HCT116 (cell line): ENCODE measurements at regions not wholly inside any gene's neighbourhood (a gene's known extent, or its start where the extent isn't known, plus 50 kb on each side); places are given as distances from the start of the nearest gene placed in this dataset.

ENCODE experiments used
- ATAC-seq: fragments of 200-7000 bp; cut with Tn5 transposase; 2 replicates; pipeline ENCODE4 v1.9.1; 2020; ENCODE audit warnings: mild to moderate bottlenecking, moderate library complexity
- BruUV-seq: library from RNA; stranded (reverse); fragments of 400-500 nt; replicated peaks from 2 replicates; lab custom pipeline; 2021; lab: Mats Ljungman, UMichigan
- CTCF ChIA-PET: fragments of 300-600 bp; sonication (Branson Sonifier 250); formaldehyde crosslinking; loops from one replicate; lab custom pipeline; 2021; ENCODE audit warnings: antibody characterized with exemption; lab: Charles Lee
- POLR2A ChIA-PET: fragments of 300-600, 350-600 bp; sonication (Branson Sonifier 250); formaldehyde crosslinking; loops from one replicate; lab custom pipeline; 2021; ENCODE audit warnings: antibody characterized with exemption; lab: Charles Lee
- RAD21 ChIA-PET, 2 experiments: fragments of 300-600 bp; sonication (Branson Sonifier 250); formaldehyde crosslinking; loops; one replicate each; lab custom pipeline; 2023; ENCODE audit warnings: low total read pairs in 2 of 2; ENCODE audit not compliant: uncharacterized antibody in 2 of 2, unreplicated experiment in 2 of 2, low non-redundant PET in 1 of 2; lab: Charles Lee
- DNase-seq: peaks from one replicate; pipeline ENCODE4 v3.0.0-alpha.2; 2010; ENCODE audit warnings: low read depth, low spot score
- H2AFZ ChIP-seq: fragments of 200-600 bp; shearing (Covaris generic), sonication (generic); 2 replicates; pipeline ENCODE4 v1.6.1; 2017; ENCODE audit warnings: low read depth, mixed run types, mixed read lengths, antibody characterized with exemption, low read length; ENCODE audit not compliant: poor library complexity, severe bottlenecking
- H3K27ac ChIP-seq: 2 replicates; pipeline ENCODE4 v1.5.1; 2012; ENCODE audit warnings: low read depth, low read length
- H3K27me3 ChIP-seq: fragments of 200-600 bp; sonication (generic); 2 replicates; pipeline ENCODE4 v1.6.1; 2016; ENCODE audit warnings: mixed run types, low read length, mixed read lengths; ENCODE audit not compliant: insufficient read depth
- H3K36me3 ChIP-seq, 2 experiments: fragments of 200-500 bp in 1 of 2; fragments of 200-600 bp in 1 of 2; sonication (Bioruptor generic) in 1 of 2; sonication (generic) in 1 of 2; 2 replicates each; pipeline versions ENCODE4 v1.5.1 to v1.6.1; 2014 to 2016; ENCODE audit warnings: low read length in 2 of 2, inconsistent platforms in 1 of 2, mixed read lengths in 1 of 2, mixed run types in 1 of 2; ENCODE audit not compliant: insufficient read depth in 2 of 2, control insufficient read depth in 1 of 2
- H3K4me1 ChIP-seq, 2 experiments: fragments of 200-600 bp in 1 of 2; sonication (generic) in 1 of 2; 2 replicates each; pipeline versions ENCODE4 v1.5.1 to v1.6.1; 2012 to 2017; ENCODE audit warnings: low read length in 2 of 2, inconsistent platforms in 1 of 2, mild to moderate bottlenecking in 1 of 2, mixed read lengths in 1 of 2, mixed run types in 1 of 2, moderate library complexity in 1 of 2; ENCODE audit not compliant: insufficient read depth in 2 of 2, control insufficient read depth in 1 of 2
- H3K4me2 ChIP-seq: fragments of 200-600 bp; sonication (generic); 2 replicates; pipeline ENCODE4 v1.6.1; 2017; ENCODE audit warnings: mixed run types, low read length, mixed read lengths
- H3K4me3 ChIP-seq, 2 experiments: fragments of 200-600 bp in 1 of 2; sonication (generic) in 1 of 2; replicated peaks in 1 of 2; 2 replicates each; pipeline ENCODE4 v1.5.1; 2011 to 2016; ENCODE audit warnings: low read length in 2 of 2, control low read depth in 1 of 2, low read depth in 1 of 2, mild to moderate bottlenecking in 1 of 2, mixed read lengths in 1 of 2, mixed run types in 1 of 2
- H3K79me2 ChIP-seq: fragments of 200-600 bp; sonication (generic); 2 replicates; pipeline ENCODE4 v1.6.1; 2017; ENCODE audit warnings: mild to moderate bottlenecking, mixed run types, low read length, moderate library complexity, mixed read lengths; ENCODE audit not compliant: insufficient read depth
- H3K9ac ChIP-seq: fragments of 200-600 bp; sonication (generic); 2 replicates; pipeline ENCODE4 v1.6.1; 2016; ENCODE audit warnings: low read length, mixed read lengths
- H3K9me2 ChIP-seq: fragments of 200-600 bp; sonication (generic), shearing (Covaris generic); 2 replicates; pipeline ENCODE4 v1.6.1; 2017; ENCODE audit warnings: mixed run types, mild to moderate bottlenecking, moderate library complexity; ENCODE audit not compliant: insufficient read depth
- H3K9me3 ChIP-seq, 2 experiments: fragments of 200-500 bp in 1 of 2; fragments of 200-600 bp in 1 of 2; sonication (Bioruptor generic) in 1 of 2; sonication (generic) in 1 of 2; 2 replicates each; pipeline ENCODE4 v1.6.1; 2014 to 2017; ENCODE audit warnings: low read length in 2 of 2, mixed read lengths in 2 of 2, inconsistent platforms in 1 of 2, low read depth in 1 of 2, mild to moderate bottlenecking in 1 of 2, mixed run types in 1 of 2, moderate library complexity in 1 of 2; ENCODE audit not compliant: control insufficient read depth in 1 of 2, insufficient read depth in 1 of 2
- H4K20me1 ChIP-seq: fragments of 200-600 bp; sonication (generic), shearing (Covaris generic); 2 replicates; pipeline ENCODE4 v1.6.1; 2017; ENCODE audit warnings: mixed run types, mild to moderate bottlenecking, moderate library complexity; ENCODE audit not compliant: insufficient read depth
- CBX3 ChIP-seq: IDR thresholded peaks from 2 replicates; pipeline ENCODE4 v1.6.1; 2012; ENCODE audit warnings: low read depth
- ELF1 ChIP-seq: IDR thresholded peaks from 2 replicates; pipeline ENCODE4 v1.6.1; 2012; ENCODE audit warnings: low read depth, borderline replicate concordance
- FOSL1 ChIP-seq: IDR thresholded peaks from 2 replicates; pipeline ENCODE4 v1.6.1; 2012; ENCODE audit warnings: low read depth
- POLR2A ChIP-seq: IDR thresholded peaks from 2 replicates; pipeline ENCODE4 v1.7.0; 2011; ENCODE audit warnings: borderline replicate concordance; ENCODE audit not compliant: insufficient read depth, insufficient read length; ENCODE audit errors: extremely low read depth
- SIN3A ChIP-seq: IDR thresholded peaks from 2 replicates; pipeline ENCODE4 v1.6.1; 2012; ENCODE audit warnings: low read depth
- TCF7L2 ChIP-seq: IDR thresholded peaks from 2 replicates; pipeline ENCODE4 v1.7.0; 2011; ENCODE audit warnings: borderline replicate concordance, inconsistent platforms; ENCODE audit not compliant: insufficient read depth, insufficient read length; ENCODE audit errors: extremely low read depth
- YY1 ChIP-seq: IDR thresholded peaks from 2 replicates; pipeline ENCODE4 v1.6.1; 2011; ENCODE audit warnings: low read length, low read depth, moderate library complexity, mild to moderate bottlenecking; ENCODE audit not compliant: insufficient replicate concordance; ENCODE audit errors: extremely low read depth
- ZNF274 ChIP-seq: fragments of 200-500 bp; sonication (Bioruptor generic); IDR thresholded peaks from 2 replicates; pipeline ENCODE4 v1.6.1; 2014; ENCODE audit warnings: mild to moderate bottlenecking, low read depth, low read length, inconsistent platforms
- intact Hi-C: fragments of 100-400 bp; cut with micrococcal nuclease; formaldehyde crosslinking; loops from 2 replicates; pipeline ENCODE4 v1.10.0; 2022
- TF ChIP-seq, protein P1 (sequence below), 3 experiments: fragments of 200-600 bp in 1 of 3; sonication (generic) in 1 of 3; IDR thresholded peaks in 2 of 3; conservative IDR thresholded peaks in 1 of 3; 2 replicates each; pipeline ENCODE4 v1.5.1; 2012 to 2017; ENCODE audit warnings: low read depth in 2 of 3, low read length in 2 of 3, antibody characterized with exemption in 1 of 3, borderline replicate concordance in 1 of 3, control low read depth in 1 of 3, mild to moderate bottlenecking in 1 of 3, mixed read lengths in 1 of 3, mixed run types in 1 of 3, moderate library complexity in 1 of 3; ENCODE audit not compliant: insufficient read depth in 1 of 3
- TF ChIP-seq, protein P2 (sequence below): IDR thresholded peaks from 2 replicates; pipeline ENCODE4 v1.6.1; 2012

- TF ChIP-seq, protein P1, sequence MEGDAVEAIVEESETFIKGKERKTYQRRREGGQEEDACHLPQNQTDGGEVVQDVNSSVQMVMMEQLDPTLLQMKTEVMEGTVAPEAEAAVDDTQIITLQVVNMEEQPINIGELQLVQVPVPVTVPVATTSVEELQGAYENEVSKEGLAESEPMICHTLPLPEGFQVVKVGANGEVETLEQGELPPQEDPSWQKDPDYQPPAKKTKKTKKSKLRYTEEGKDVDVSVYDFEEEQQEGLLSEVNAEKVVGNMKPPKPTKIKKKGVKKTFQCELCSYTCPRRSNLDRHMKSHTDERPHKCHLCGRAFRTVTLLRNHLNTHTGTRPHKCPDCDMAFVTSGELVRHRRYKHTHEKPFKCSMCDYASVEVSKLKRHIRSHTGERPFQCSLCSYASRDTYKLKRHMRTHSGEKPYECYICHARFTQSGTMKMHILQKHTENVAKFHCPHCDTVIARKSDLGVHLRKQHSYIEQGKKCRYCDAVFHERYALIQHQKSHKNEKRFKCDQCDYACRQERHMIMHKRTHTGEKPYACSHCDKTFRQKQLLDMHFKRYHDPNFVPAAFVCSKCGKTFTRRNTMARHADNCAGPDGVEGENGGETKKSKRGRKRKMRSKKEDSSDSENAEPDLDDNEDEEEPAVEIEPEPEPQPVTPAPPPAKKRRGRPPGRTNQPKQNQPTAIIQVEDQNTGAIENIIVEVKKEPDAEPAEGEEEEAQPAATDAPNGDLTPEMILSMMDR (IDR thresholded peaks at IDR 0.05 in 2 of 3, conservative IDR thresholded peaks at IDR 0.05 in 1 of 3; ENCODE audit: borderline replicate concordance in 1 of 3, insufficient read depth in 1 of 3, low read depth in 2 of 3, low read length in 2 of 3): no peak
- no peak for TF ChIP-seq ZNF274
- TF ChIP-seq, protein P2, sequence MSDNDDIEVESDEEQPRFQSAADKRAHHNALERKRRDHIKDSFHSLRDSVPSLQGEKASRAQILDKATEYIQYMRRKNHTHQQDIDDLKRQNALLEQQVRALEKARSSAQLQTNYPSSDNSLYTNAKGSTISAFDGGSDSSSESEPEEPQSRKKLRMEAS: no peak
- Histone ChIP-seq H3K9me3 (no peaks in the 10 kb centered on the region), H3K4me1 (no peaks in the 10 kb centered on the region), H3K36me3 (no peaks in the 10 kb centered on the region), H4K20me1 (no peaks in the 10 kb centered on the region), H3K4me2 (no peak overlapping the region), H3K27ac (no peak overlapping the region), H3K9ac (no peak overlapping the region), H3K9me2 (no peaks in the 10 kb centered on the region), H2AFZ (no peak overlapping the region), H3K27me3 (no peaks in the 10 kb centered on the region), H3K4me3 (no peak overlapping the region), H3K79me2 (no peaks in the 10 kb centered on the region)
- ChIA-PET CTCF (no interaction called here), RAD21 (no interaction called here), POLR2A (no interaction called here)
- ATAC-seq (no peak), DNase-seq (no peak)
- intact Hi-C loops: no loop called here
- no TSS peak for BruUV-seq
Observed at GRCh38 chr13:50722440-50723125, 120.9 kb downstream of the DLEU7 start.

DNA sequence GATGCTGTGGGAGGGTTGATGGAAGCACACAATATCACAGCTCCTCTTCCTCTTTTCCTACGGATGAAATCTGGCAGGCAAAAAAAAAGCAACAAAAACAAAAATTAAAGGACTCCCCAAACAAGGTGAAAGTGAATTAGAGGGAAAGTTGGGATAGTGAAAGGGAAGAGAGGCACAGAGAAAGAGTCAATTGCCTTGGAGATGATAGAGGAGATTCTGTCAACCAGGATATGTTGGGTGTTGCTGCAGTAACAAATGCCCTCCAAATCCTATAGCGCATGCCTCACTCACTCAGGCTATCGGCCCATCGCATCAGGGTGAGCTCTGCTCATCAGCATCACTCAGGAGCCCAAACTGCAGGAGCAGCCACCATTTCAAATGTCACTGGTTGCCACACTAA is 119.1 kb downstream of the DLEU7 start:
- CTCF ChIA-PET: no interaction called here
- POLR2A ChIA-PET: no interaction called here
- TF ChIP-seq CBX3 (no peak), ELF1 (no peak), SIN3A (no peak), POLR2A (no peak), FOSL1 (no peak), YY1 (no peak), TCF7L2 (no peak)
- TF ChIP-seq, protein P1 (IDR thresholded peaks at IDR 0.05 in 2 of 3, conservative IDR thresholded peaks at IDR 0.05 in 1 of 3; ENCODE audit: borderline replicate concordance in 1 of 3, insufficient read depth in 1 of 3, low read depth in 2 of 3, low read length in 2 of 3): no peak
- no peaks in the 10 kb centered on the region for H3K4me1 ChIP-seq
- ATAC-seq (no peak), DNase-seq (no peak)
- H3K4me2 ChIP-seq: no peak overlapping the region
- RAD21 ChIA-PET: no interaction called here
- no peaks in the 10 kb centered on the region for H3K9me2 ChIP-seq
- H3K9me3 ChIP-seq: no peaks in the 10 kb centered on the region
- H3K27me3 ChIP-seq: no peaks in the 10 kb centered on the region
- no TSS peak for BruUV-seq
- H2AFZ ChIP-seq: no peak overlapping the region
- H3K4me3 ChIP-seq: no peak overlapping the region
- intact Hi-C loops: no loop called here
- H3K9ac ChIP-seq: no peak overlapping the region
- no peaks in the 10 kb centered on the region for H4K20me1 ChIP-seq
- no peaks in the 10 kb centered on the region for H3K79me2 ChIP-seq
- no peak overlapping the region for H3K27ac ChIP-seq
- no peaks in the 10 kb centered on the region for H3K36me3 ChIP-seq
